ENCODE measurements at regions not wholly inside any gene's neighbourhood (a gene's known extent, or its start where the extent isn't known, plus 50 kb on each side); places are given as distances from the start of the nearest gene placed in this dataset.

DNA sequence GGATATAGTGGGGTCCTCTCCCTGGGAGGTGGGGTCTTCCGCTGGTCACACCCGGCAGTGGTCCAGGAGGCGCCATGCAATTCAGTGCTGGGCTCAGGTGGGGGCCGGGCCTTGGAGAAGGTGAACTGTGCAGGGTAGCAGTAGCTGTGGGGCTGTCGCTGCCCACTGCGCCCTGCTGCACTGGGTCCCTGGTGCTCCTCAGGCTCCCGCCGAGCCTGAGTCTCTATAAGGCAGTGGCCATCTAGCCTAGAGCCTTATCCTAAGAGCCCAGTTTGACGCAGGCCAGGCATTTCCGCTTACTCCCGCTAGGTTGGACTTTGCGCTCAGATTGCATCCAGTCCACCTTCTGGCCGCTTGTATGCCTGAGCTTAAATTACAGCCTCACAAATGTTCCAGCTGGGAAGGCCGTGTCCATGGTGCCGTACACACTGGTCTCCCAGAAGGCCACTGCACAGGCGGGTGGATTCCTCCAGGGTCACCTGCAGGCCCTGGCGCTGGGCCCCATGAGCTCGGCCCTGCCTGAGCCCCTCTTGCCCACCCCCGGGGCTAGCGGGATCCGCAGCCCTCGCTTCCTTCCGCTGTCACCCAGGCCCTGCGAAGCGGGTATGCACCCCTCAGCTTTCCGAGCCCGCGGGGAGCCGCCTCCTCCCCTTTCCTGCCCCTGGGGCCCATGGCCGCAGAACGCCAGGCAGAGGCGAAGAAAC lies 1762.2 kb downstream of the TP53TG3F start:
- no peak for DNase-seq
- Histone ChIP-seq H3K79me2 (ENCODE audit: low read length) (no peaks in the 10 kb centered on the region), H2AFZ (ENCODE audit: low read length) (no peak overlapping the region), H3K27ac (ENCODE audit: low read length) (no peak overlapping the region), H3K4me1 (ENCODE audit: insufficient read depth, low read length) (no peaks in the 10 kb centered on the region), H3K36me3 (ENCODE audit: low read depth, low read length) (no peaks in the 10 kb centered on the region), H3F3A (ENCODE audit: low read length, unreplicated experiment) (no peaks in the 10 kb centered on the region), H3K9ac (ENCODE audit: low read length) (no peak overlapping the region), H3K4me3 (ENCODE audit: low read length) (no peak overlapping the region), H3K9me3 (ENCODE audit: low read length) (peaks cover 7% of the 10 kb centered on the region; the same call in 1 of the 2 replicates), H3K4me2 (ENCODE audit: low read length) (no peak overlapping the region), H3K9me2 (replicated peaks; ENCODE audit: low read length) (no peaks in the 10 kb centered on the region), H3K27me3 (ENCODE audit: low read length) (no peaks in the 10 kb centered on the region), H4K20me1 (ENCODE audit: low read length) (no peaks in the 10 kb centered on the region)
- POLR2A ChIA-PET (ENCODE audit: unreplicated experiment), result no interaction called here
- CTCF ChIA-PET, result no interaction called here
- TF ChIP-seq EZH2 (IDR thresholded peaks at IDR 0.05; ENCODE audit: low read length, unreplicated experiment), result no peak
- no peak for TF ChIP-seq CTCF (conservative IDR thresholded peaks at IDR 0.05; ENCODE audit: low read depth, low read length)
- no peak for TF ChIP-seq EZH2phosphoT487 (IDR thresholded peaks at IDR 0.05; ENCODE audit: borderline replicate concordance, low read length)
- no peak for ATAC-seq
- BruUV-seq (replicated peaks), result no TSS peak
- intact Hi-C loops (cut with micrococcal nuclease), result no loop called here

- H3K27ac ChIP-seq (ENCODE audit: low read length), result no peak overlapping the region
- H3K9ac ChIP-seq (ENCODE audit: low read length), result no peak overlapping the region
- H3K4me2 ChIP-seq (ENCODE audit: low read length), result no peak overlapping the region
- POLR2A ChIA-PET (ENCODE audit: unreplicated experiment), result no interaction called here
- H3K36me3 ChIP-seq (ENCODE audit: low read depth, low read length), result no peaks in the 10 kb centered on the region
- CTCF ChIA-PET, result no interaction called here
- TF ChIP-seq CTCF (conservative IDR thresholded peaks at IDR 0.05; ENCODE audit: low read depth, low read length) (no peak), EZH2 (IDR thresholded peaks at IDR 0.05; ENCODE audit: low read length, unreplicated experiment) (no peak), EZH2phosphoT487 (IDR thresholded peaks at IDR 0.05; ENCODE audit: borderline replicate concordance, low read length) (no peak)
- no peaks in the 10 kb centered on the region for H3K9me2 ChIP-seq (replicated peaks; ENCODE audit: low read length)
- H3K9me3 ChIP-seq (ENCODE audit: low read length), result no peaks in the 10 kb centered on the region
- DNase-seq (no peak), ATAC-seq (no peak)
- intact Hi-C loops (cut with micrococcal nuclease), result no loop called here
- BruUV-seq (replicated peaks), result no TSS peak
- H3K79me2 ChIP-seq (ENCODE audit: low read length), result no peaks in the 10 kb centered on the region
- H3K4me1 ChIP-seq (ENCODE audit: insufficient read depth, low read length), result no peaks in the 10 kb centered on the region
- H3K27me3 ChIP-seq (ENCODE audit: low read length), result no peaks in the 10 kb centered on the region
- H3F3A ChIP-seq (ENCODE audit: low read length, unreplicated experiment), result no peaks in the 10 kb centered on the region
- H3K4me3 ChIP-seq (ENCODE audit: low read length), result no peak overlapping the region
- no peaks in the 10 kb centered on the region for H4K20me1 ChIP-seq (ENCODE audit: low read length)
- no peak overlapping the region for H2AFZ ChIP-seq (ENCODE audit: low read length)
Measured at GRCh38 chr16:35234679-35235078, 1775.3 kb downstream of the TP53TG3F start.

- no peaks in the 10 kb centered on the region for H3K9me3 ChIP-seq (ENCODE audit: low read length)
- H3K9me2 ChIP-seq (replicated peaks; ENCODE audit: low read length), result no peaks in the 10 kb centered on the region
- intact Hi-C loops (cut with micrococcal nuclease), result no loop called here
- no peak for DNase-seq
- no peaks in the 10 kb centered on the region for H3K27me3 ChIP-seq (ENCODE audit: low read length)
- no peak overlapping the region for H3K4me3 ChIP-seq (ENCODE audit: low read length)
- no peak overlapping the region for H3K9ac ChIP-seq (ENCODE audit: low read length)
- H3K27ac ChIP-seq (ENCODE audit: low read length), result no peak overlapping the region
- ChIA-PET CTCF (no interaction called here), POLR2A (ENCODE audit: unreplicated experiment) (no interaction called here)
- no peaks in the 10 kb centered on the region for H3K4me1 ChIP-seq (ENCODE audit: insufficient read depth, low read length)
- no peaks in the 10 kb centered on the region for H4K20me1 ChIP-seq (ENCODE audit: low read length)
- no peaks in the 10 kb centered on the region for H3K79me2 ChIP-seq (ENCODE audit: low read length)
- H3K36me3 ChIP-seq (ENCODE audit: low read depth, low read length), result no peaks in the 10 kb centered on the region
- H3K4me2 ChIP-seq (ENCODE audit: low read length), result no peak overlapping the region
- H2AFZ ChIP-seq (ENCODE audit: low read length), result no peak overlapping the region
- ATAC-seq, result no peak
- no peaks in the 10 kb centered on the region for H3F3A ChIP-seq (ENCODE audit: low read length, unreplicated experiment)
- TF ChIP-seq EZH2 (IDR thresholded peaks at IDR 0.05; ENCODE audit: low read length, unreplicated experiment) (no peak), EZH2phosphoT487 (IDR thresholded peaks at IDR 0.05; ENCODE audit: borderline replicate concordance, low read length) (no peak), CTCF (conservative IDR thresholded peaks at IDR 0.05; ENCODE audit: low read depth, low read length) (no peak)
- no TSS peak for BruUV-seq (replicated peaks)
Measured at GRCh38 chr16:35239561-35239960, 1780.1 kb downstream of the TP53TG3F start.

Data from PC-3 (cell line).